Left kidney (tissue), 1 donor: ENCODE measurements at regions not wholly inside any gene's neighbourhood (a gene's known extent, or its start where the extent isn't known, plus 50 kb on each side); places are given as distances from the start of the nearest gene placed in this dataset.

Experiments used
- DNase-seq: peaks from one replicate; pipeline ENCODE4 v3.0.0-alpha.2; 2013

- DNase-seq = no peak
Observed at GRCh38 chrX:133159205-133159604, 58.9 kb downstream of the TFDP3 start.

GRCh38 chrX:133151336-133151735 is 54.4 kb upstream of the USP26 start:
- DNase-seq = peak; percentile 6

- no peak for DNase-seq
Observed at GRCh38 chrX:133150730-133151129, 53.8 kb upstream of the USP26 start.
